HG03175 (cell line): ENCODE measurements at regions not wholly inside any gene's neighbourhood (a gene's known extent, or its start where the extent isn't known, plus 50 kb on each side); places are given as distances from the start of the nearest gene placed in this dataset.
"Not testable (repeated sequence)": the region's sequence is repeated elsewhere in the genome, so short reads cannot be mapped to it uniquely, and the experiment has no call there.

Experiments used
- ATAC-seq: cut with Tn5 transposase; IDR thresholded peaks from one replicate; pipeline ENCODE4 v1.9.1; 2021; ENCODE audit warnings: mild to moderate bottlenecking, moderate library complexity; ENCODE audit not compliant: unreplicated experiment

- no peak for ATAC-seq
These were observed 176.4 kb upstream of the KAZN start for GRCh38 chr1:14421977-14422609.

- ATAC-seq: no peak
These were observed 174.0 kb upstream of the KAZN start for GRCh38 chr1:14424325-14425002.

GRCh38 chr1:14426854-14427253 lies 171.6 kb upstream of the KAZN start:
- no peak for ATAC-seq

- ATAC-seq: no peak
These were observed 168.9 kb upstream of the KAZN start for GRCh38 chr1:14429577-14429976.

- not testable (repeated sequence) for ATAC-seq
These were observed 165.8 kb upstream of the KAZN start for GRCh38 chr1:14432728-14433127.

GRCh38 chr1:14435368-14436023 lies 163.0 kb upstream of the KAZN start:
- ATAC-seq: no peak

- ATAC-seq: no peak
These were observed 161.0 kb upstream of the KAZN start for GRCh38 chr1:14437417-14437918.

- no peak for ATAC-seq
These were observed 160.2 kb upstream of the KAZN start for GRCh38 chr1:14438127-14438769.

- no peak for ATAC-seq
These were observed 159.5 kb upstream of the KAZN start for GRCh38 chr1:14439015-14439414.

- ATAC-seq: no peak
These were observed 158.3 kb upstream of the KAZN start for GRCh38 chr1:14440166-14440565.

GRCh38 chr1:14440731-14441130 lies 157.8 kb upstream of the KAZN start:
- no peak for ATAC-seq

GRCh38 chr1:14441302-14441741 lies 157.2 kb upstream of the KAZN start:
- ATAC-seq: no peak

- no peak for ATAC-seq
These were observed 155.8 kb upstream of the KAZN start for GRCh38 chr1:14442669-14443068.

- no peak for ATAC-seq
These were observed 155.2 kb upstream of the KAZN start for GRCh38 chr1:14443164-14443787.

- ATAC-seq: no peak
These were observed 147.3 kb upstream of the KAZN start for GRCh38 chr1:14451217-14451616.

GRCh38 chr1:14452551-14452950 lies 145.9 kb upstream of the KAZN start:
- no peak for ATAC-seq

GRCh38 chr1:14460173-14460572 lies 138.3 kb upstream of the KAZN start:
- no peak for ATAC-seq

- ATAC-seq: no peak
These were observed 135.6 kb upstream of the KAZN start for GRCh38 chr1:14462851-14463250.

GRCh38 chr1:14466006-14466405 lies 132.5 kb upstream of the KAZN start:
- ATAC-seq: no peak

- ATAC-seq: no peak
These were observed 131.4 kb upstream of the KAZN start for GRCh38 chr1:14467112-14467511.

- ATAC-seq: no peak
These were observed 129.7 kb upstream of the KAZN start for GRCh38 chr1:14468751-14469150.
